Liver (tissue), 8 donors: ENCODE measurements at regions not wholly inside any gene's neighbourhood (a gene's known extent, or its start where the extent isn't known, plus 50 kb on each side); places are given as distances from the start of the nearest gene placed in this dataset.

Experiments
- DNase-seq: peaks from one replicate; pipeline ENCODE4 v3.0.0-alpha.2; 2017; ENCODE audit warnings: low spot score
- H3K27ac ChIP-seq, 2 donors: one replicate each; pipeline ENCODE4 v1.7.0; 2013; ENCODE audit warnings: inconsistent platforms in 2 of 2, low read length in 2 of 2, control low read depth in 1 of 2, low read depth in 1 of 2, mild to moderate bottlenecking in 1 of 2
- H3K27me3 ChIP-seq, 4 donors: one replicate each; pipeline versions ENCODE4 v1.6.1 to v1.7.0; 2013; ENCODE audit warnings: low read length in 3 of 4, inconsistent platforms in 1 of 4, mild to moderate bottlenecking in 1 of 4, moderate library complexity in 1 of 4; ENCODE audit not compliant: control insufficient read depth in 4 of 4, insufficient read depth in 4 of 4
- H3K36me3 ChIP-seq, 4 donors: one replicate each; pipeline versions ENCODE4 v1.6.1 to v1.7.0; 2013; ENCODE audit warnings: low read length in 3 of 4, mild to moderate bottlenecking in 3 of 4, low read depth in 1 of 4, moderate library complexity in 1 of 4; ENCODE audit not compliant: control insufficient read depth in 4 of 4, insufficient read depth in 3 of 4
- H3K4me1 ChIP-seq, 4 donors: one replicate each; pipeline versions ENCODE4 v1.6.1 to v1.7.0; 2013; ENCODE audit warnings: low read length in 3 of 4, mild to moderate bottlenecking in 3 of 4, moderate library complexity in 1 of 4; ENCODE audit not compliant: control insufficient read depth in 4 of 4, insufficient read depth in 4 of 4
- H3K4me3 ChIP-seq, 3 donors: one replicate each; pipeline versions ENCODE4 v1.6.1 to v1.7.0; 2013; ENCODE audit warnings: low read length in 3 of 3, control low read depth in 1 of 3, low read depth in 1 of 3, mild to moderate bottlenecking in 1 of 3
- H3K9ac ChIP-seq, 2 donors: one replicate each; pipeline ENCODE4 v1.7.0; 2013; ENCODE audit warnings: low read length in 2 of 2, mild to moderate bottlenecking in 2 of 2, moderate library complexity in 2 of 2, control low read depth in 1 of 2, low read depth in 1 of 2
- H3K9me3 ChIP-seq, 4 donors: one replicate each; pipeline versions ENCODE4 v1.6.1 to v1.7.0; 2013; ENCODE audit warnings: low read length in 3 of 4; ENCODE audit not compliant: control insufficient read depth in 4 of 4
- FOXA2 ChIP-seq: IDR thresholded peaks from 2 replicates; pipeline ENCODE4 v1.6.1; 2016; ENCODE audit warnings: antibody characterized with exemption
- GABPA ChIP-seq, 2 donors: IDR thresholded peaks in 1 of 2; conservative IDR thresholded peaks in 1 of 2; 2 replicates each; pipeline ENCODE4 v1.6.1; 2016; ENCODE audit warnings: antibody characterized with exemption in 2 of 2, mild to moderate bottlenecking in 1 of 2, moderate library complexity in 1 of 2
- HNF4A ChIP-seq, 2 donors: conservative IDR thresholded peaks; 2 replicates each; pipeline ENCODE4 v1.6.1; 2016; ENCODE audit warnings: antibody characterized with exemption in 2 of 2, mild to moderate bottlenecking in 2 of 2
- HNF4G ChIP-seq: IDR thresholded peaks from 2 replicates; pipeline ENCODE4 v1.6.1; 2016; ENCODE audit warnings: antibody characterized with exemption
- JUND ChIP-seq, 2 donors: IDR thresholded peaks; 2 replicates each; pipeline ENCODE4 v1.6.1; 2016; ENCODE audit warnings: antibody characterized with exemption in 2 of 2
- RAD21 ChIP-seq, 2 donors: IDR thresholded peaks; 2 replicates each; pipeline ENCODE4 v1.6.1; 2016; ENCODE audit warnings: antibody characterized with exemption in 2 of 2, mild to moderate bottlenecking in 2 of 2
- RXRA ChIP-seq, 2 donors: IDR thresholded peaks; 2 replicates each; pipeline ENCODE4 v1.6.1; 2017 to 2018; ENCODE audit warnings: antibody characterized with exemption in 2 of 2, mild to moderate bottlenecking in 1 of 2
- SP1 ChIP-seq: IDR thresholded peaks from 2 replicates; pipeline ENCODE4 v1.6.1; 2018; ENCODE audit warnings: antibody characterized with exemption, mild to moderate bottlenecking
- TAF1 ChIP-seq: conservative IDR thresholded peaks from 2 replicates; pipeline ENCODE4 v1.6.1; 2016; ENCODE audit warnings: antibody characterized with exemption, mild to moderate bottlenecking
- YY1 ChIP-seq: IDR thresholded peaks from 2 replicates; pipeline ENCODE4 v1.6.1; 2016; ENCODE audit warnings: antibody characterized with exemption, mild to moderate bottlenecking
- WGBS: extraction: QIAGEN DNeasy Blood & Tissue Kit; methylation state at CpG from one replicate; pipeline ENCODE4 v1.1.7; 2013; 5-methylcytosine and 5-hydroxymethylcytosine counted together
- TF ChIP-seq, protein P1 (sequence below): fragments of 150-350 bp; IDR thresholded peaks from 2 replicates; pipeline ENCODE4 v1.5.1; 2017; ENCODE audit warnings: improper control_type of control experiment, low read depth, low read length; ENCODE audit not compliant: missing input control
- TF ChIP-seq, protein P2 (sequence below): IDR thresholded peaks from 2 replicates; pipeline ENCODE4 v1.6.1; 2016; ENCODE audit warnings: antibody characterized with exemption
- TF ChIP-seq, protein P3 (sequence below): IDR thresholded peaks from 2 replicates; pipeline ENCODE4 v1.6.1; 2016; ENCODE audit warnings: antibody characterized with exemption
- TF ChIP-seq, protein P4 (sequence below): IDR thresholded peaks from 2 replicates; pipeline ENCODE4 v1.6.1; 2016; ENCODE audit warnings: antibody characterized with exemption, mild to moderate bottlenecking
- TF ChIP-seq, protein P5 (sequence below): IDR thresholded peaks from 2 replicates; pipeline ENCODE4 v1.6.1; 2016; ENCODE audit warnings: antibody characterized with exemption
- donor health status: healthy.
- donor health status: healthy.
- donor health status: healthy.
- donor health status: healthy.
- donor health status: healthy.

DNA sequence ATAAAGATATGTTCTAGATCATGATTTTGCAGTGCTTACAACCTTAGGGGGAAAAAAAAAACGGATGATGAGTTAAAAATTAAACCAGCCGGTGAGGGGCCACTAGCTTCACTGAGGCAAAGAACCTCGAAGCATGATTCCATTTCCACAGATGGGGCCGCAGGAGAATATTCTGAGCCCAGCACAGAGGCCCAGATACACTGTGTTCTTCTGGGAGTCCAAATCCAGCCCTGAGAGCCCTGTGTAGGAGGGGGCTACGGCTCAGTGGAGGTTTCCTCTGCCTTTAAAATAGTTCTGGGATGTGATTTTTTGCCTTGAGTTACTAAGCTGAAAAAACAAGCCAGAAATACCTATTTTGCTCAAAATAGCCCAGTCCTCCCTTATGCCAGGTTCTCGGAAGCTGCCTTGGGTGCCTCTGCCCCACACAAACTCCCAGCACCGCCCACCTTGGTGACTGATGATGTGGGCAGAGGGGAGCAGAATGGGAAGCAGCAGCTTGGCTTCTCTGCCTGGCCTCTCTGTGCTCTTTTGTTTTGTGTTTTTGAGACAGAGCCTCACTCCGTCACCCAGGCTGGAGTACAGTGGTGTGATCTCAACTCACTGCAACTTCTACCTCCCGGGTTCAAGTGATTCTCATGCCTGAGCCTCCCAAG lies 105.4 kb upstream of the BCL2L14 start:
- DNase-seq: no peak
- H3K9ac ChIP-seq: no peak overlapping the region
- H3K4me1 ChIP-seq: no peaks in the 10 kb centered on the region
- H3K27ac ChIP-seq: no peak overlapping the region
- H3K4me3 ChIP-seq: no peak overlapping the region
- H3K27me3 ChIP-seq: no peaks in the 10 kb centered on the region
- no peaks in the 10 kb centered on the region for H3K36me3 ChIP-seq
- 84% methylated on average over 9 of the region's 9 CpGs for WGBS
- no peak for TF ChIP-seq TAF1
- no peak for TF ChIP-seq RXRA (IDR thresholded peaks at IDR 0.05)
- no peak for TF ChIP-seq JUND (IDR thresholded peaks at IDR 0.05)
- TF ChIP-seq, protein P1, sequence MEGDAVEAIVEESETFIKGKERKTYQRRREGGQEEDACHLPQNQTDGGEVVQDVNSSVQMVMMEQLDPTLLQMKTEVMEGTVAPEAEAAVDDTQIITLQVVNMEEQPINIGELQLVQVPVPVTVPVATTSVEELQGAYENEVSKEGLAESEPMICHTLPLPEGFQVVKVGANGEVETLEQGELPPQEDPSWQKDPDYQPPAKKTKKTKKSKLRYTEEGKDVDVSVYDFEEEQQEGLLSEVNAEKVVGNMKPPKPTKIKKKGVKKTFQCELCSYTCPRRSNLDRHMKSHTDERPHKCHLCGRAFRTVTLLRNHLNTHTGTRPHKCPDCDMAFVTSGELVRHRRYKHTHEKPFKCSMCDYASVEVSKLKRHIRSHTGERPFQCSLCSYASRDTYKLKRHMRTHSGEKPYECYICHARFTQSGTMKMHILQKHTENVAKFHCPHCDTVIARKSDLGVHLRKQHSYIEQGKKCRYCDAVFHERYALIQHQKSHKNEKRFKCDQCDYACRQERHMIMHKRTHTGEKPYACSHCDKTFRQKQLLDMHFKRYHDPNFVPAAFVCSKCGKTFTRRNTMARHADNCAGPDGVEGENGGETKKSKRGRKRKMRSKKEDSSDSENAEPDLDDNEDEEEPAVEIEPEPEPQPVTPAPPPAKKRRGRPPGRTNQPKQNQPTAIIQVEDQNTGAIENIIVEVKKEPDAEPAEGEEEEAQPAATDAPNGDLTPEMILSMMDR: no peak
- TF ChIP-seq, protein P2, sequence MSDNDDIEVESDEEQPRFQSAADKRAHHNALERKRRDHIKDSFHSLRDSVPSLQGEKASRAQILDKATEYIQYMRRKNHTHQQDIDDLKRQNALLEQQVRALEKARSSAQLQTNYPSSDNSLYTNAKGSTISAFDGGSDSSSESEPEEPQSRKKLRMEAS: no peak
- no peak for TF ChIP-seq HNF4G
- TF ChIP-seq, protein P3, sequence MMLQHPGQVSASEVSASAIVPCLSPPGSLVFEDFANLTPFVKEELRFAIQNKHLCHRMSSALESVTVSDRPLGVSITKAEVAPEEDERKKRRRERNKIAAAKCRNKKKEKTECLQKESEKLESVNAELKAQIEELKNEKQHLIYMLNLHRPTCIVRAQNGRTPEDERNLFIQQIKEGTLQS: no peak
- TF ChIP-seq, protein P4, sequence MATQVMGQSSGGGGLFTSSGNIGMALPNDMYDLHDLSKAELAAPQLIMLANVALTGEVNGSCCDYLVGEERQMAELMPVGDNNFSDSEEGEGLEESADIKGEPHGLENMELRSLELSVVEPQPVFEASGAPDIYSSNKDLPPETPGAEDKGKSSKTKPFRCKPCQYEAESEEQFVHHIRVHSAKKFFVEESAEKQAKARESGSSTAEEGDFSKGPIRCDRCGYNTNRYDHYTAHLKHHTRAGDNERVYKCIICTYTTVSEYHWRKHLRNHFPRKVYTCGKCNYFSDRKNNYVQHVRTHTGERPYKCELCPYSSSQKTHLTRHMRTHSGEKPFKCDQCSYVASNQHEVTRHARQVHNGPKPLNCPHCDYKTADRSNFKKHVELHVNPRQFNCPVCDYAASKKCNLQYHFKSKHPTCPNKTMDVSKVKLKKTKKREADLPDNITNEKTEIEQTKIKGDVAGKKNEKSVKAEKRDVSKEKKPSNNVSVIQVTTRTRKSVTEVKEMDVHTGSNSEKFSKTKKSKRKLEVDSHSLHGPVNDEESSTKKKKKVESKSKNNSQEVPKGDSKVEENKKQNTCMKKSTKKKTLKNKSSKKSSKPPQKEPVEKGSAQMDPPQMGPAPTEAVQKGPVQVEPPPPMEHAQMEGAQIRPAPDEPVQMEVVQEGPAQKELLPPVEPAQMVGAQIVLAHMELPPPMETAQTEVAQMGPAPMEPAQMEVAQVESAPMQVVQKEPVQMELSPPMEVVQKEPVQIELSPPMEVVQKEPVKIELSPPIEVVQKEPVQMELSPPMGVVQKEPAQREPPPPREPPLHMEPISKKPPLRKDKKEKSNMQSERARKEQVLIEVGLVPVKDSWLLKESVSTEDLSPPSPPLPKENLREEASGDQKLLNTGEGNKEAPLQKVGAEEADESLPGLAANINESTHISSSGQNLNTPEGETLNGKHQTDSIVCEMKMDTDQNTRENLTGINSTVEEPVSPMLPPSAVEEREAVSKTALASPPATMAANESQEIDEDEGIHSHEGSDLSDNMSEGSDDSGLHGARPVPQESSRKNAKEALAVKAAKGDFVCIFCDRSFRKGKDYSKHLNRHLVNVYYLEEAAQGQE: no peak
- TF ChIP-seq, protein P5, sequence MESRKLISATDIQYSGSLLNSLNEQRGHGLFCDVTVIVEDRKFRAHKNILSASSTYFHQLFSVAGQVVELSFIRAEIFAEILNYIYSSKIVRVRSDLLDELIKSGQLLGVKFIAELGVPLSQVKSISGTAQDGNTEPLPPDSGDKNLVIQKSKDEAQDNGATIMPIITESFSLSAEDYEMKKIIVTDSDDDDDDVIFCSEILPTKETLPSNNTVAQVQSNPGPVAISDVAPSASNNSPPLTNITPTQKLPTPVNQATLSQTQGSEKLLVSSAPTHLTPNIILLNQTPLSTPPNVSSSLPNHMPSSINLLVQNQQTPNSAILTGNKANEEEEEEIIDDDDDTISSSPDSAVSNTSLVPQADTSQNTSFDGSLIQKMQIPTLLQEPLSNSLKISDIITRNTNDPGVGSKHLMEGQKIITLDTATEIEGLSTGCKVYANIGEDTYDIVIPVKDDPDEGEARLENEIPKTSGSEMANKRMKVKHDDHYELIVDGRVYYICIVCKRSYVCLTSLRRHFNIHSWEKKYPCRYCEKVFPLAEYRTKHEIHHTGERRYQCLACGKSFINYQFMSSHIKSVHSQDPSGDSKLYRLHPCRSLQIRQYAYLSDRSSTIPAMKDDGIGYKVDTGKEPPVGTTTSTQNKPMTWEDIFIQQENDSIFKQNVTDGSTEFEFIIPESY: no peak
- no peak for TF ChIP-seq HNF4A (conservative IDR thresholded peaks at IDR 0.05)
- TF ChIP-seq SP1: no peak
- TF ChIP-seq GABPA (IDR thresholded peaks at IDR 0.05 in 1 of 2, conservative IDR thresholded peaks at IDR 0.05 in 1 of 2): no peak
- no peak for TF ChIP-seq RAD21 (IDR thresholded peaks at IDR 0.05)
- no peak for TF ChIP-seq YY1
- no peak for TF ChIP-seq FOXA2
- peaks cover 0 to 2% (median 0%) of the 10 kb centered on the region in 4 donors for H3K9me3 ChIP-seq
